AG09319 (cell line): ENCODE measurements at regions not wholly inside any gene's neighbourhood (a gene's known extent, or its start where the extent isn't known, plus 50 kb on each side); places are given as distances from the start of the nearest gene placed in this dataset.

Experiments used
- DNase-seq: peaks from one replicate; pipeline ENCODE4 v3.0.0-alpha.2; 2010; ENCODE audit warnings: low read depth; ENCODE audit errors: extremely low read depth
- CTCF ChIP-seq: IDR thresholded peaks from 2 replicates; pipeline ENCODE4 v1.5.1; 2011; ENCODE audit warnings: low read depth, mild to moderate bottlenecking, inconsistent platforms, low read length, moderate library complexity

GRCh38 chr21:27388825-27389224 is 421.9 kb upstream of the ADAMTS5 start:
- no peak for DNase-seq
- TF ChIP-seq CTCF, result no peak

- DNase-seq, result no peak
- TF ChIP-seq CTCF, result no peak
Observed at GRCh38 chr21:27382404-27382803, 415.5 kb upstream of the ADAMTS5 start.

DNA sequence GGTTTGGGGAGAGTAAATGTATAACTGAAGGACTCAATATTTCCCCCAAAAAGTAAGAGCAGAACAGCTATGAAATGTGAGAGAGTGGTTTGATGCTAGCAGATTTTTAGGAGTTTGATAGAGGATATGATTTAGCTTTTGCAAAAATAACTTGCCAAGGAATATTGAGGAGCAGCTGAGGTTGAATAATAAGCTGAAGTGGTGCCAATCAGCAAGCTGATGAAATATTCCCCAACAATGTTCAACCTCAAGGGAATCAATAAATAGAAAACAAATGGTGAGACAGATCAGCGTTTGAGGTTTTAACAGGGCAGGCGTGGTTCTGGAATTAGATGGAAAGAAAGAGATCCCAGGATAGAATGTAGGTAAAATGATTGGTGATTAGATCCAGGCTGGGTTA is 413.4 kb upstream of the ADAMTS5 start:
- no peak for TF ChIP-seq CTCF
- peak; percentile 22 for DNase-seq

DNA sequence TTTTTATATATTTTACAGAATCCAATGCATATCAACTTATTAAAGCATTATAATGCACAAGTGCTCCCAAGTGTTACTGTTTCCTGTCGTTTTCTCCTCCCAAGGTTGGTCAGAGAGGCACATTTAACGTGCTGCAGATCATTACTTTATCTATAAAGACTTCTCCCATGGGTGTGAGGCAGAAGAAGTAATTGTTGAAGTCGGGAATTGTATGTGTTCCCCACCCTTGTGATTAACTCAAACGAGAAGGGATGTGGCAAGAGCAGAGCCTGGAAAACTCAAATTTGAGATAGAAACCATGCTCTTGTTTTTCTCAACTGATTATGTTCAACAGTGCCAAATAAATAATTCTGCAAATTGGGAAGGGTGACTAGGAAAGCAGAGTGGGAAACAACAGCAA is 412.5 kb upstream of the ADAMTS5 start:
- no peak for TF ChIP-seq CTCF
- no peak for DNase-seq

DNA sequence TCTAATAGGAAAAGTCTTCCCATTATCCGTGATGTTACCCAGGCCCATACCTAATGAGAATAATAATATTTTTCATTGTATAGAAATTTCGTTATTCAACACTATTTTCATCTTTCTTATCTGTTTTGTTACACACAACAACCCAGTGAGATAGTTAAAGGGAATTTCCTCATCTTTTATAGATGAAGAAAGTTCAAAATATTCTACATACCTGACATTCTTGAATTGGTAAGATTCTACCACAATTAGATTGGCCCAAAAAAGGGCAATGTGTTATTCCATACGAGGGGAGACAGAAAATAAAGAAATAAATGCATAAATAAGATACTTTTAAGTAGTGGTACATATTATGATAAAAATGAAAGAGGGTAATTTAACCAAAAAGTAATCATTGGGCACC is 405.5 kb upstream of the ADAMTS5 start:
- TF ChIP-seq CTCF, result no peak
- no peak for DNase-seq

GRCh38 chr21:27371975-27372331 is 405.1 kb upstream of the ADAMTS5 start:
- DNase-seq, result no peak
- TF ChIP-seq CTCF, result no peak

GRCh38 chr21:27371115-27371974 is 404.5 kb upstream of the ADAMTS5 start:
- TF ChIP-seq CTCF, result no peak
- DNase-seq, result no peak
